CD4-positive, alpha-beta T cell (primary cell): ENCODE measurements at regions not wholly inside any gene's neighbourhood (a gene's known extent, or its start where the extent isn't known, plus 50 kb on each side); places are given as distances from the start of the nearest gene placed in this dataset.

Source experiments
- ATAC-seq: fragments of 200-7000 bp; cut with Tn5 transposase; one replicate; pipeline ENCODE4 v1.10.0; 2022; ENCODE audit warnings: mild to moderate bottlenecking; ENCODE audit not compliant: poor library complexity
- CTCF ChIA-PET: fragments of 350-600 bp; sonication (Branson Sonifier 250); formaldehyde crosslinking; loops from one replicate; lab custom pipeline; 2021; ENCODE audit warnings: antibody characterized with exemption, inconsistent platforms; lab: Charles Lee
- POLR2A ChIA-PET: fragments of 350-600 bp; sonication (Branson Sonifier 250); formaldehyde crosslinking; loops from one replicate; lab custom pipeline; 2021; ENCODE audit warnings: antibody characterized with exemption, inconsistent platforms; lab: Charles Lee
- DNase-seq, 14 experiments: peaks; one replicate each; pipeline ENCODE4 v3.0.0-alpha.2; 2013 to 2020; ENCODE audit warnings: mixed read lengths in 2 of 14
- H3K27ac ChIP-seq, 2 donors: one replicate each; pipeline versions ENCODE4 v1.5.1 to v1.7.0; 2013; ENCODE audit warnings: low read length in 2 of 2, low read depth in 1 of 2, mild to moderate bottlenecking in 1 of 2
- H3K27me3 ChIP-seq, 2 experiments: 1 replicate in 1 of 2; 2 replicates in 1 of 2; pipeline versions ENCODE4 v1.6.1 to v1.7.0; 2013; ENCODE audit warnings: low read length in 2 of 2, control low read depth in 1 of 2, mild to moderate bottlenecking in 1 of 2, moderate library complexity in 1 of 2; ENCODE audit not compliant: insufficient read depth in 2 of 2, control insufficient read depth in 1 of 2
- H3K36me3 ChIP-seq: one replicate; pipeline ENCODE4 v1.6.1; 2013; ENCODE audit warnings: low read length, control low read depth; ENCODE audit not compliant: insufficient read depth
- H3K4me1 ChIP-seq: one replicate; pipeline ENCODE4 v1.6.1; 2013; ENCODE audit warnings: low read length, control low read depth; ENCODE audit not compliant: insufficient read depth
- H3K4me3 ChIP-seq: one replicate; pipeline ENCODE4 v1.5.1; 2013; ENCODE audit warnings: mild to moderate bottlenecking, low read length, moderate library complexity
- H3K9me3 ChIP-seq, 2 experiments: 1 replicate in 1 of 2; 2 replicates in 1 of 2; pipeline versions ENCODE4 v1.6.1 to v1.7.0; 2013; ENCODE audit warnings: low read length in 2 of 2, mild to moderate bottlenecking in 2 of 2, control low read depth in 1 of 2, moderate library complexity in 1 of 2; ENCODE audit not compliant: control insufficient read depth in 1 of 2, insufficient read depth in 1 of 2
- H3K27ac Mint-ChIP-seq: one replicate; pipeline ENCODE4 v1.8.0; 2020; ENCODE audit warnings: mixed read lengths
- H3K27me3 Mint-ChIP-seq: one replicate; pipeline ENCODE4 v1.8.0; 2021; ENCODE audit warnings: mixed read lengths
- H3K36me3 Mint-ChIP-seq: one replicate; pipeline ENCODE4 v1.8.0; 2021; ENCODE audit warnings: low read depth, mixed read lengths
- H3K4me1 Mint-ChIP-seq: one replicate; pipeline ENCODE4 v1.8.0; 2021; ENCODE audit warnings: low read depth, mixed read lengths
- H3K4me3 Mint-ChIP-seq: one replicate; pipeline ENCODE4 v1.8.0; 2020; ENCODE audit warnings: mild to moderate bottlenecking, mixed read lengths
- H3K9me3 Mint-ChIP-seq: one replicate; pipeline ENCODE4 v1.8.0; 2020; ENCODE audit warnings: mixed read lengths
- intact Hi-C, 2 experiments: fragments of 100-400 bp; cut with DNase I in 1 of 2; cut with micrococcal nuclease in 1 of 2; formaldehyde crosslinking; loops; one replicate each; pipeline versions ENCODE4 v1.15.1 to v1.9.0; 2023 to 2025; cut with DNase I, micrococcal nuclease
- TF ChIP-seq, protein P1 (sequence below): fragments of 200-600 bp; IDR thresholded peaks from one replicate; pipeline ENCODE4 v1.8.0; 2022; ENCODE audit warnings: antibody characterized with exemption, mild to moderate bottlenecking

DNA sequence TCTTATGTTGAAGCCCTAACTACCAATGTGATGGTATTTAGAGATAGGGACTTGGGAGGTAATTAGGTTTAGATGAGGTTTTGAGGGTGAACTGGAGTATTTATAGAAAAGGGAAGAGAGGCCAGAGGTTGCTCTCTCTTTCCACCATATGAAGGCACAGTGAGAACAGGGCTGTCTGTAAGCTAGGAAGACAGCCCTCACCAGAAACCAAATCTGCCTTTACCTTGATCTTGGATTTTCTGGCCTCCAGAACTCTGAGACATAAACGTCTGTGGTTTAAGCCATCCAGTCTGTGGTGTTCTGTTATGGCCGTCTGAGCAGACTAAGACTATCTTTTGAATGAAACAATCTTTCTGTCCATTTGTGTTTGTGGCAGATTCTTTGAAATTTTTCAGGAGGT, 223.7 kb downstream of the PDHA2 start:
- no peak overlapping the region for H3K4me3 Mint-ChIP-seq
- no peaks in the 10 kb centered on the region for H3K27me3 ChIP-seq
- ChIA-PET CTCF (no interaction called here), POLR2A (no interaction called here)
- H3K27ac ChIP-seq: no peak overlapping the region
- H3K4me1 Mint-ChIP-seq: no peaks in the 10 kb centered on the region
- H3K36me3 Mint-ChIP-seq: no peaks in the 10 kb centered on the region
- no peaks in the 10 kb centered on the region for H3K4me1 ChIP-seq
- ATAC-seq: no peak
- H3K9me3 Mint-ChIP-seq: no peaks in the 10 kb centered on the region
- no peak overlapping the region for H3K27ac Mint-ChIP-seq
- intact Hi-C loops: no loop called here
- no peaks in the 10 kb centered on the region for H3K27me3 Mint-ChIP-seq
- no peak overlapping the region for H3K4me3 ChIP-seq
- TF ChIP-seq, protein P1, sequence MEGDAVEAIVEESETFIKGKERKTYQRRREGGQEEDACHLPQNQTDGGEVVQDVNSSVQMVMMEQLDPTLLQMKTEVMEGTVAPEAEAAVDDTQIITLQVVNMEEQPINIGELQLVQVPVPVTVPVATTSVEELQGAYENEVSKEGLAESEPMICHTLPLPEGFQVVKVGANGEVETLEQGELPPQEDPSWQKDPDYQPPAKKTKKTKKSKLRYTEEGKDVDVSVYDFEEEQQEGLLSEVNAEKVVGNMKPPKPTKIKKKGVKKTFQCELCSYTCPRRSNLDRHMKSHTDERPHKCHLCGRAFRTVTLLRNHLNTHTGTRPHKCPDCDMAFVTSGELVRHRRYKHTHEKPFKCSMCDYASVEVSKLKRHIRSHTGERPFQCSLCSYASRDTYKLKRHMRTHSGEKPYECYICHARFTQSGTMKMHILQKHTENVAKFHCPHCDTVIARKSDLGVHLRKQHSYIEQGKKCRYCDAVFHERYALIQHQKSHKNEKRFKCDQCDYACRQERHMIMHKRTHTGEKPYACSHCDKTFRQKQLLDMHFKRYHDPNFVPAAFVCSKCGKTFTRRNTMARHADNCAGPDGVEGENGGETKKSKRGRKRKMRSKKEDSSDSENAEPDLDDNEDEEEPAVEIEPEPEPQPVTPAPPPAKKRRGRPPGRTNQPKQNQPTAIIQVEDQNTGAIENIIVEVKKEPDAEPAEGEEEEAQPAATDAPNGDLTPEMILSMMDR: no peak
- no peaks in the 10 kb centered on the region for H3K9me3 ChIP-seq
- H3K36me3 ChIP-seq: no peaks in the 10 kb centered on the region
- no peak for DNase-seq

DNA sequence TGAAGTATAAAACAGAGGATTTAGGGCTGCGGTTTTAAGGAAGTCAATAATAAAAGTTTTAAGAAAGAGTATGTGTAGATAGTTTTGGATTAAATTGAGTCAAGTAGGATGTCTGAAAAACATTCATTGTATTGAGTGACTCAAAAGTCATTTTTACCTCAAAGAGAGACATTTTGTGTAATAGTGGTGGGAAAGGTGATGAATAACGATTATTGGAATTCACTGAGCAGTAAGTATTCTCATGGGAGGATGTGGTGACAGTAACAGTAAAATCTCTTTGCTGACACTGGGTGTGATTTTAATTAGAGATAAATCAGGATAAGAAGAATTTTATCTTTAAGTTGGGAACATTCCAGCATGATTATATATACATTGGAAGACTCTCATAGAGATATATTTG, 233.6 kb downstream of the PDHA2 start:
- intact Hi-C loops: no loop called here
- Histone ChIP-seq H3K27ac (no peak overlapping the region), H3K4me3 (no peak overlapping the region), H3K36me3 (no peaks in the 10 kb centered on the region), H3K9me3 (no peaks in the 10 kb centered on the region), H3K27me3 (no peaks in the 10 kb centered on the region), H3K4me1 (no peaks in the 10 kb centered on the region)
- POLR2A ChIA-PET: no interaction called here
- Mint-ChIP-seq H3K4me1 (no peaks in the 10 kb centered on the region), H3K27ac (no peak overlapping the region), H3K9me3 (no peaks in the 10 kb centered on the region), H3K4me3 (no peak overlapping the region), H3K36me3 (no peaks in the 10 kb centered on the region), H3K27me3 (no peaks in the 10 kb centered on the region)
- TF ChIP-seq, protein P1: no peak
- DNase-seq: no peak
- ATAC-seq: no peak
- CTCF ChIA-PET: no interaction called here

DNA sequence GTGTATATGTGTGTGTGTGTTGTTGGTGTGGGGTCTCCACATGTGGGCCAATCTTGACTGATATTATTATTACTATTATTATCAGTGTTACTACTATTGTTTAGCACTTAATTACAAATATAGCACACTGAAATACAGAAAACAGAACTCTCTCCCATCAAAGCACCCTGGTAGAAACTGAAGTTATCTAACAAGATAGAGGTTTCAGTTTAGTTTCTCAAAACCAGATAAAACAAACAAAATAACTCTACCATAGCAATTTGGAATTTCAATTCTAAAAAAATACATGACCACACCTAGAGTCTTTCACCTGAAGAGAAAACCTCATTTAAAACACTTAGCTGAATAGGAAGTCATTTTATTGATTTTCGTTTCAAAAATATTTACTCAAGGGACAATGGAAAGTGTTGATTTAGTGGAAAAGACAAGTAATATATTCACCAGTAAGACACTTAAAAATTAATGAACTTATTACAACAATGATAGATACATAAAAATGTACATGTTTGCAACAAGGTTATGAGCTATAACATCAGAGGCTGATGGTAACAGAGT, 252.3 kb downstream of the PDHA2 start:
- no peaks in the 10 kb centered on the region for H3K27me3 Mint-ChIP-seq
- Histone ChIP-seq H3K36me3 (no peaks in the 10 kb centered on the region), H3K9me3 (no peaks in the 10 kb centered on the region), H3K4me1 (no peaks in the 10 kb centered on the region), H3K27ac (no peak overlapping the region), H3K4me3 (no peak overlapping the region), H3K27me3 (no peaks in the 10 kb centered on the region)
- no peak for DNase-seq
- no peak overlapping the region for H3K27ac Mint-ChIP-seq
- TF ChIP-seq, protein P1: no peak
- no peak overlapping the region for H3K4me3 Mint-ChIP-seq
- intact Hi-C loops: no loop called here
- POLR2A ChIA-PET: no interaction called here
- no peaks in the 10 kb centered on the region for H3K36me3 Mint-ChIP-seq
- H3K9me3 Mint-ChIP-seq: peaks cover 1% of the 10 kb centered on the region
- CTCF ChIA-PET: no interaction called here
- ATAC-seq: no peak
- H3K4me1 Mint-ChIP-seq: no peaks in the 10 kb centered on the region
